H1 (cell line): ENCODE measurements at regions not wholly inside any gene's neighbourhood (a gene's known extent, or its start where the extent isn't known, plus 50 kb on each side); places are given as distances from the start of the nearest gene placed in this dataset.

ENCODE experiments used
- CTCF ChIA-PET: fragments of 300-600 bp; sonication (Branson Sonifier 250); formaldehyde crosslinking; loops from one replicate; lab custom pipeline; 2021; ENCODE audit not compliant: partially characterized antibody; lab: Charles Lee
- POLR2A ChIA-PET: fragments of 300-600 bp; sonication (Branson Sonifier 250); formaldehyde crosslinking; loops from one replicate; lab custom pipeline; 2021; ENCODE audit warnings: inconsistent platforms; ENCODE audit not compliant: partially characterized antibody; lab: Charles Lee
- DNase-seq, 2 experiments: peaks; one replicate each; pipeline versions ENCODE4 v3.0.0 to v3.0.0-alpha.2; 2010 to 2022; ENCODE audit warnings: low spot score in 2 of 2, low read depth in 1 of 2, mixed read lengths in 1 of 2
- FAIRE-seq: peaks from 2 replicates; lab custom pipeline; 2011; peaks lifted over from hg19 to GRCh38; lab: Jason Lieb, UNC
- H2AFZ ChIP-seq: 2 replicates; pipeline ENCODE4 v1.8.1; 2012; ENCODE audit warnings: low read length, inconsistent platforms
- H2AK5ac ChIP-seq: 2 replicates; pipeline ENCODE4 v1.6.1; 2013; ENCODE audit warnings: low read depth, low read length
- H2BK120ac ChIP-seq: replicated peaks from 2 replicates; pipeline ENCODE3; 2013; ENCODE audit warnings: low read depth, low read length, inconsistent platforms
- H2BK12ac ChIP-seq: 2 replicates; pipeline ENCODE4 v1.6.1; 2013; ENCODE audit warnings: low read depth, low read length
- H2BK15ac ChIP-seq: 2 replicates; pipeline ENCODE4 v1.6.1; 2013; ENCODE audit warnings: low read length
- H2BK20ac ChIP-seq: 2 replicates; pipeline ENCODE4 v1.6.1; 2013; ENCODE audit warnings: low read length
- H2BK5ac ChIP-seq: 2 replicates; pipeline ENCODE4 v1.6.1; 2013; ENCODE audit warnings: low read depth, low read length
- H3K14ac ChIP-seq: 2 replicates; pipeline ENCODE4 v1.6.1; 2013; ENCODE audit warnings: inconsistent platforms; ENCODE audit not compliant: insufficient read length
- H3K18ac ChIP-seq: 2 replicates; pipeline ENCODE4 v1.6.1; 2013; ENCODE audit warnings: low read length; ENCODE audit errors: extremely low read depth
- H3K23ac ChIP-seq: 2 replicates; pipeline ENCODE4 v1.6.1; 2013; ENCODE audit warnings: inconsistent platforms; ENCODE audit not compliant: insufficient read length
- H3K23me2 ChIP-seq: 2 replicates; pipeline ENCODE4 v1.6.1; 2013; ENCODE audit warnings: low read depth, low read length
- H3K27ac ChIP-seq: 2 replicates; pipeline ENCODE4 v1.6.1; 2011; ENCODE audit warnings: low read depth, low read length, inconsistent platforms
- H3K27me3 ChIP-seq, 4 experiments: replicated peaks in 1 of 4; 1 replicate in 1 of 4; 2 replicates in 3 of 4; pipeline versions ENCODE4 v1.6.1 to v1.8.1; 2011 to 2013; ENCODE audit warnings: low read length in 3 of 4, mild to moderate bottlenecking in 3 of 4, inconsistent platforms in 2 of 4, mixed read lengths in 2 of 4, moderate library complexity in 1 of 4; ENCODE audit not compliant: control insufficient read depth in 3 of 4, insufficient read depth in 3 of 4; ENCODE audit errors: extremely low read depth in 1 of 4
- H3K36me3 ChIP-seq, 4 experiments: 2 replicates each; pipeline versions ENCODE4 v1.6.1 to v1.8.1; 2011 to 2013; ENCODE audit warnings: mild to moderate bottlenecking in 4 of 4, low read length in 3 of 4, moderate library complexity in 2 of 4, control low read depth in 1 of 4, inconsistent platforms in 1 of 4; ENCODE audit not compliant: insufficient read depth in 4 of 4, control insufficient read depth in 2 of 4
- H3K4ac ChIP-seq: replicated peaks from 2 replicates; pipeline ENCODE3; 2013; ENCODE audit warnings: low read length, low read depth, mixed read lengths, inconsistent platforms; ENCODE audit not compliant: insufficient read length
- H3K4me1 ChIP-seq, 4 experiments: replicated peaks in 1 of 4; 1 replicate in 1 of 4; 2 replicates in 3 of 4; pipeline versions ENCODE4 v1.6.1 to v1.8.1; 2011 to 2013; ENCODE audit warnings: low read length in 3 of 4, inconsistent platforms in 2 of 4, mixed read lengths in 1 of 4; ENCODE audit not compliant: insufficient read depth in 4 of 4, control insufficient read depth in 3 of 4
- H3K4me2 ChIP-seq, 2 experiments: 2 replicates each; pipeline versions ENCODE4 v1.6.1 to v1.8.1; 2011 to 2013; ENCODE audit warnings: low read depth in 2 of 2, low read length in 2 of 2, control low read depth in 1 of 2, inconsistent platforms in 1 of 2, mild to moderate bottlenecking in 1 of 2; ENCODE audit not compliant: insufficient read depth in 1 of 2
- H3K4me3 ChIP-seq, 4 experiments: fragments of 200-600, 300-600 bp in 1 of 4; sonication (generic), shearing (Covaris generic), sonication (Bioruptor Twin) in 1 of 4; 2 replicates each; pipeline versions ENCODE4 v1.5.1 to v1.8.1; 2011 to 2016; ENCODE audit warnings: low read length in 4 of 4, low read depth in 3 of 4, control low read depth in 2 of 4, inconsistent platforms in 2 of 4, mild to moderate bottlenecking in 2 of 4, mixed read lengths in 1 of 4, moderate library complexity in 1 of 4; ENCODE audit not compliant: insufficient read depth in 2 of 4; ENCODE audit errors: extremely low read depth in 1 of 4
- H3K56ac ChIP-seq: replicated peaks from 2 replicates; pipeline ENCODE3; 2013; ENCODE audit warnings: low read depth, mild to moderate bottlenecking, mixed read lengths, low read length, inconsistent platforms; ENCODE audit not compliant: insufficient read length
- H3K79me1 ChIP-seq: 2 replicates; pipeline ENCODE4 v1.6.1; 2013; ENCODE audit warnings: low read depth, low read length, control low read depth
- H3K79me2 ChIP-seq, 2 experiments: 2 replicates each; pipeline versions ENCODE4 v1.6.1 to v1.8.1; 2012 to 2013; ENCODE audit warnings: low read length in 2 of 2, mild to moderate bottlenecking in 2 of 2, inconsistent platforms in 1 of 2; ENCODE audit not compliant: insufficient read depth in 2 of 2, control insufficient read depth in 1 of 2
- H3K9ac ChIP-seq, 4 experiments: replicated peaks in 1 of 4; 1 replicate in 1 of 4; 2 replicates in 3 of 4; pipeline versions ENCODE4 v1.6.1 to v1.8.1; 2011 to 2013; ENCODE audit warnings: low read depth in 3 of 4, low read length in 3 of 4, control low read depth in 2 of 4, mild to moderate bottlenecking in 2 of 4, moderate library complexity in 2 of 4, inconsistent platforms in 1 of 4; ENCODE audit errors: extremely low read depth in 1 of 4
- H3K9me3 ChIP-seq, 2 experiments: 2 replicates each; pipeline versions ENCODE4 v1.6.1 to v1.8.1; 2012 to 2013; ENCODE audit warnings: mild to moderate bottlenecking in 2 of 2, moderate library complexity in 2 of 2, control low read depth in 1 of 2, inconsistent platforms in 1 of 2, low read depth in 1 of 2, low read length in 1 of 2, mixed read lengths in 1 of 2; ENCODE audit not compliant: insufficient read depth in 2 of 2
- H4K20me1 ChIP-seq, 2 experiments: replicated peaks in 1 of 2; 2 replicates each; pipeline versions ENCODE3 to v1.8.1; 2011 to 2013; ENCODE audit warnings: inconsistent platforms in 2 of 2, low read length in 2 of 2, mild to moderate bottlenecking in 1 of 2; ENCODE audit not compliant: insufficient read depth in 2 of 2, control insufficient read depth in 1 of 2
- H4K5ac ChIP-seq: 2 replicates; pipeline ENCODE4 v1.6.1; 2013; ENCODE audit warnings: low read length, low read depth, mixed read lengths, inconsistent platforms; ENCODE audit not compliant: insufficient read length
- H4K8ac ChIP-seq: 2 replicates; pipeline ENCODE4 v1.8.0; 2013; ENCODE audit warnings: mild to moderate bottlenecking, moderate library complexity, low read length, inconsistent platforms; ENCODE audit not compliant: insufficient read depth; ENCODE audit errors: extremely low read depth
- H4K91ac ChIP-seq: replicated peaks from 2 replicates; pipeline ENCODE3; 2013; ENCODE audit warnings: low read length, mixed read lengths, inconsistent platforms; ENCODE audit not compliant: insufficient read length
- SIN3A ChIP-seq, 2 experiments: IDR thresholded peaks in 1 of 2; conservative IDR thresholded peaks in 1 of 2; 2 replicates each; pipeline ENCODE4 v1.6.1; 2011 to 2012; ENCODE audit warnings: low read length in 2 of 2, improper control_type of control experiment in 1 of 2, low read depth in 1 of 2, mild to moderate bottlenecking in 1 of 2
- SUZ12 ChIP-seq: fragments of 200-600 bp; sonication (generic); IDR thresholded peaks from 2 replicates; pipeline ENCODE4 v1.6.1; 2012; ENCODE audit warnings: mild to moderate bottlenecking, inconsistent platforms, low read length, moderate library complexity, mixed read lengths
- WGBS, 2 experiments: shearing (Covaris generic) in 1 of 2; methylation state at CpG; one replicate each; pipeline versions ENCODE4 v1.1.6 to v1.1.7; 2013 to 2015; ENCODE audit warnings: low lambda C conversion rate in 2 of 2, mixed read lengths in 2 of 2, inconsistent platforms in 1 of 2, low coverage in 1 of 2, missing lambda C conversion rate in 1 of 2; ENCODE audit not compliant: insufficient replicate concordance in 2 of 2, insufficient coverage in 1 of 2, insufficient read length in 1 of 2; ENCODE audit errors: extremely low coverage in 1 of 2, missing lambda C conversion rate in 1 of 2; 5-methylcytosine and 5-hydroxymethylcytosine counted together

DNA sequence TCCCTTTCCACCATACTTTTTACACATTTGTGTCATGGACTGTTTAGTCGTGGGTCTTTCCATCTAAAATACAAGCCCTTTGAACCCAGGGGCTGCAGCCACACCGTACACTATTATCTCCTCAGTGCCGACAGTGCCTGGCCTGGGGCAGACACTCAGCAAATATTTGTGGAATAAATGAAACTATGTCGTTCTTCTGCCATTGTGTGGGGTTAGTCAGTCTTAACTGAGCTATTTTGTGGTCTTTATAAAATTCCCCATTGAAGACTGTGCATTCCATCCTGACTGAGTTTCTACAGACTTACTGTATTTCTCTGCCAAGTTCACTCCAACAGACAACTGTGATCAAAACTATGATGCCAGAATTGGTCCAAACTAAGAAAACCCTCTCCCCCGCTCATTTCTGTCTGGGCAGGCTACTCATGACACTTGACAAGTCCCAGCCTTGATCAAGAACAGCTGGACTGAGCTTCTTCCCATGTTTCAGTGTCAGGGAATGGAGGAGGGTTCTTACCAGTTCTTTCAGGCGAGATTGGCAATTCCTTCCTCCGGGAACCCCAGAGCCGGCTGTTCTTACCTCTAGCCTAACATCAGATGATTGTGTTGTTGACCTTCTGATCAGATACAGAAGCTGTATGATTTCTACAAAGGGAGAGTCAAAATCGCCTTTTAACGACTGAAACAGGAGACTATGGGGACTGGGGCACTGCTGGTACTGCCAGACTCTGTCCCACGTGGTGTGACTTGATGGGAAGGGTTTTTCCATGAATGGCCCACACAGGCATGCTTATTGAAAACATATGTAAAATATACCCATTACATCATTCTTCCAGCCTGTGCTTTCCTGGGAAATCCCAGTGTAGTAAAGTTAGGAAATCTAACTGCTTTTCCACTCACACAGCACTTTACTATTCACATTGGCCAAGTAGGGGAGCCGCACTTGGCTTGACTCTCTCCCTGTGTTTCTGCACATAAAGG is 77.4 kb upstream of the NPAS2 start:
- Histone ChIP-seq H3K27me3 (no peaks in the 10 kb centered on the region), H4K8ac (no peak overlapping the region), H3K36me3 (no peaks in the 10 kb centered on the region), H4K20me1 (no peaks in the 10 kb centered on the region), H2BK5ac (no peak overlapping the region), H3K23ac (no peak overlapping the region), H3K27ac (no peak overlapping the region), H3K79me2 (no peaks in the 10 kb centered on the region), H2BK120ac (no peak overlapping the region), H3K56ac (no peak overlapping the region), H3K4me3 (no peak overlapping the region), H3K79me1 (no peaks in the 10 kb centered on the region), H2BK20ac (no peak overlapping the region), H3K14ac (no peak overlapping the region), H2AK5ac (no peak overlapping the region), H3K18ac (no peak overlapping the region), H3K4me2 (no peak overlapping the region), H4K5ac (no peak overlapping the region), H2BK12ac (no peak overlapping the region), H3K4ac (no peak overlapping the region), H3K9me3 (no peaks in the 10 kb centered on the region), H3K23me2 (no peaks in the 10 kb centered on the region), H3K4me1 (no peaks in the 10 kb centered on the region), H2AFZ (no peak overlapping the region), H3K9ac (no peak overlapping the region), H2BK15ac (no peak overlapping the region), H4K91ac (no peak overlapping the region)
- no peak for TF ChIP-seq SIN3A (conservative IDR thresholded peaks at IDR 0.05 in 1 of 2, IDR thresholded peaks at IDR 0.05 in 1 of 2; ENCODE audit: low read depth in 1 of 2, low read length in 2 of 2)
- no peak for TF ChIP-seq SUZ12
- no peak for DNase-seq
- ChIA-PET CTCF (interaction anchor here (0.7 kb wide), 1 partner anchor 248 kb away, joined by 3 read pairs; no protein-coding TSS in a partner anchor), POLR2A (no interaction called here)
- FAIRE-seq, result no peak
- 88% methylated on average over 12 of the region's 12 CpGs; no CpG with 5 or more reads in 1 of the 2 experiments for WGBS, 2 experiments
